ENCODE measurements at regions not wholly inside any gene's neighbourhood (a gene's known extent, or its start where the extent isn't known, plus 50 kb on each side); places are given as distances from the start of the nearest gene placed in this dataset.

- no peak for DNase-seq
These were observed 230.5 kb downstream of the PIK3C3 start for GRCh38 chr18:42185486-42185885.

GRCh38 chr18:42187611-42188380 is 232.8 kb downstream of the PIK3C3 start:
- DNase-seq = no peak

- no peak for DNase-seq
These were observed 235.6 kb downstream of the PIK3C3 start for GRCh38 chr18:42190643-42191042.

- no peak for DNase-seq
These were observed 237.5 kb downstream of the PIK3C3 start for GRCh38 chr18:42192251-42193248.

- DNase-seq = no peak
These were observed 241.6 kb downstream of the PIK3C3 start for GRCh38 chr18:42196651-42197050.

- DNase-seq = no peak
These were observed 246.1 kb downstream of the PIK3C3 start for GRCh38 chr18:42201137-42201536.

GRCh38 chr18:42211201-42211600 is 256.2 kb downstream of the PIK3C3 start:
- no peak for DNase-seq

- DNase-seq = no peak
These were observed 267.5 kb downstream of the PIK3C3 start for GRCh38 chr18:42222557-42222956.

GRCh38 chr18:42228581-42228980 is 273.5 kb downstream of the PIK3C3 start:
- no peak for DNase-seq

GRCh38 chr18:42229211-42230210 is 274.5 kb downstream of the PIK3C3 start:
- no peak for DNase-seq

GRCh38 chr18:42230636-42231035 is 275.6 kb downstream of the PIK3C3 start:
- no peak for DNase-seq

- no peak for DNase-seq
These were observed 276.2 kb downstream of the PIK3C3 start for GRCh38 chr18:42231284-42231683.

- no peak for DNase-seq
These were observed 276.8 kb downstream of the PIK3C3 start for GRCh38 chr18:42231796-42232195.

GRCh38 chr18:42233908-42234307 is 278.9 kb downstream of the PIK3C3 start:
- DNase-seq = no peak

- no peak for DNase-seq
These were observed 287.7 kb downstream of the PIK3C3 start for GRCh38 chr18:42242758-42243157.

- no peak for DNase-seq
These were observed 290.1 kb downstream of the PIK3C3 start for GRCh38 chr18:42245137-42245536.

- DNase-seq = no peak
These were observed 301.1 kb downstream of the PIK3C3 start for GRCh38 chr18:42255908-42256765.

- no peak for DNase-seq
These were observed 303.4 kb downstream of the PIK3C3 start for GRCh38 chr18:42258301-42258965.

- no peak for DNase-seq
These were observed 306.7 kb downstream of the PIK3C3 start for GRCh38 chr18:42261731-42262130.

- no peak for DNase-seq
These were observed 309.5 kb downstream of the PIK3C3 start for GRCh38 chr18:42264497-42264896.

All from muscle of back (tissue), 3 donors.